NAMALWA (cell line): ENCODE measurements at regions not wholly inside any gene's neighbourhood (a gene's known extent, or its start where the extent isn't known, plus 50 kb on each side); places are given as distances from the start of the nearest gene placed in this dataset.

ENCODE experiments used
- DNase-seq: peaks from one replicate; pipeline ENCODE4 v3.0.0-alpha.2; 2015; ENCODE audit warnings: low spot score

GRCh38 chr17:14762736-14763479 is 462.0 kb downstream of the HS3ST3B1 start:
- DNase-seq = no peak

- no peak for DNase-seq
Observed at GRCh38 chr17:14760719-14761411, 460.0 kb downstream of the HS3ST3B1 start.

- DNase-seq = no peak
Observed at GRCh38 chr17:14760212-14760611, 459.3 kb downstream of the HS3ST3B1 start.

- DNase-seq = no peak
Observed at GRCh38 chr17:14759325-14759724, 458.4 kb downstream of the HS3ST3B1 start.

GRCh38 chr17:14756479-14756878 is 455.6 kb downstream of the HS3ST3B1 start:
- DNase-seq = no peak

- no peak for DNase-seq
Observed at GRCh38 chr17:14755002-14755401, 454.1 kb downstream of the HS3ST3B1 start.

- no peak for DNase-seq
Observed at GRCh38 chr17:14753383-14753782, 452.5 kb downstream of the HS3ST3B1 start.

- no peak for DNase-seq
Observed at GRCh38 chr17:14752011-14752410, 451.1 kb downstream of the HS3ST3B1 start.

GRCh38 chr17:14750866-14751265 is 450.0 kb downstream of the HS3ST3B1 start:
- DNase-seq = no peak

GRCh38 chr17:14749269-14749668 is 448.4 kb downstream of the HS3ST3B1 start:
- DNase-seq = no peak

GRCh38 chr17:14748036-14748710 is 447.3 kb downstream of the HS3ST3B1 start:
- no peak for DNase-seq

GRCh38 chr17:14747603-14747950 is 446.7 kb downstream of the HS3ST3B1 start:
- DNase-seq = no peak

GRCh38 chr17:14746822-14747602 is 446.1 kb downstream of the HS3ST3B1 start:
- DNase-seq = no peak

GRCh38 chr17:14745541-14745940 is 444.7 kb downstream of the HS3ST3B1 start:
- DNase-seq = no peak

- no peak for DNase-seq
Observed at GRCh38 chr17:14744761-14745473, 444.0 kb downstream of the HS3ST3B1 start.

GRCh38 chr17:14741491-14741890 is 440.6 kb downstream of the HS3ST3B1 start:
- no peak for DNase-seq

- DNase-seq = no peak
Observed at GRCh38 chr17:14739656-14740431, 439.0 kb downstream of the HS3ST3B1 start.

GRCh38 chr17:14738652-14738988 is 437.7 kb downstream of the HS3ST3B1 start:
- DNase-seq = no peak

- no peak for DNase-seq
Observed at GRCh38 chr17:14737984-14738651, 437.2 kb downstream of the HS3ST3B1 start.

- no peak for DNase-seq
Observed at GRCh38 chr17:14736631-14737030, 435.8 kb downstream of the HS3ST3B1 start.
